ENCODE measurements at regions not wholly inside any gene's neighbourhood (a gene's known extent, or its start where the extent isn't known, plus 50 kb on each side); places are given as distances from the start of the nearest gene placed in this dataset.

DNA sequence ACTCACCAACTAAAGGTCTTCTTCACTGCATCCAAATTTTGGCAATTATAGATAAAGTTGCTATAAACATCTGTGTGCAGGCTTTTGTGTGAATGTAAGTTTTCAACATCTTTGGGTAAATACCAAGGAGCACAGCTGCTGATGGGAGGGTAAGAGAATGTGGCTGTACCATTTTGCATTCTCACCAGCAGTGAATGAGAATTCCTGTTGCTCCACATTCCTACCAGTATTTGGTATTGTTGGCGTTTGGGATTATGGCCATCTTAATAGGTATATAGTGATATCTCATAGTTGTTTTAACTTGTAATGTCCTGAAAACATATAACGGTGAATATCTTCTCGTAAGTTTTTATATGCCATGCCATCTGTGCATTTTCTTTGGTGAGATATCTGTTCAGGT is 69.3 kb downstream of the ILRUN start:
- Histone ChIP-seq H3K27ac (ENCODE audit: extremely low read depth, low read depth, low read length) (no peak overlapping the region), H3K4me3 (ENCODE audit: low read depth, low read length) (no peak overlapping the region), H3K9me3 (ENCODE audit: control insufficient read depth, insufficient read depth, low read depth, low read length) (no peaks in the 10 kb centered on the region), H3K36me3 (ENCODE audit: control insufficient read depth in 2 of 2, insufficient read depth in 1 of 2, low read length in 2 of 2) (peaks cover 0 to 4% of the 10 kb centered on the region in 2 experiments; a peak in 1 of 3 replicates), H3K4me1 (ENCODE audit: control insufficient read depth, insufficient read depth, low read length) (no peaks in the 10 kb centered on the region)
- ChIA-PET CTCF (no interaction called here), POLR2A (no interaction called here)
- TF ChIP-seq ZNF350 (tag by site-specific recombination; IDR thresholded peaks at IDR 0.05), result no peak
- TF ChIP-seq ZNF280C (tag by site-specific recombination; IDR thresholded peaks at IDR 0.05), result no peak
- TF ChIP-seq ZNF311 (tag by site-specific recombination; IDR thresholded peaks at IDR 0.05; ENCODE audit: borderline replicate concordance), result no peak
- TF ChIP-seq ZNF623 (tag by site-specific recombination; IDR thresholded peaks at IDR 0.05), result no peak
- no peak for TF ChIP-seq ZNF223 (tag by site-specific recombination; IDR thresholded peaks at IDR 0.05)
- TF ChIP-seq ZNF10 (tag by site-specific recombination; IDR thresholded peaks at IDR 0.05), result no peak
- TF ChIP-seq, protein P1, sequence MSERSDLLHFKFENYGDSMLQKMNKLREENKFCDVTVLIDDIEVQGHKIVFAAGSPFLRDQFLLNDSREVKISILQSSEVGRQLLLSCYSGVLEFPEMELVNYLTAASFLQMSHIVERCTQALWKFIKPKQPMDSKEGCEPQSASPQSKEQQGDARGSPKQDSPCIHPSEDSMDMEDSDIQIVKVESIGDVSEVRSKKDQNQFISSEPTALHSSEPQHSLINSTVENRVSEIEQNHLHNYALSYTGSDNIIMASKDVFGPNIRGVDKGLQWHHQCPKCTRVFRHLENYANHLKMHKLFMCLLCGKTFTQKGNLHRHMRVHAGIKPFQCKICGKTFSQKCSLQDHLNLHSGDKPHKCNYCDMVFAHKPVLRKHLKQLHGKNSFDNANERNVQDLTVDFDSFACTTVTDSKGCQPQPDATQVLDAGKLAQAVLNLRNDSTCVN (tag by site-specific recombination; optimal IDR thresholded peaks at IDR 0.05), result no peak
- TF ChIP-seq ZNF138 (tag by site-specific recombination; IDR thresholded peaks at IDR 0.05; ENCODE audit: borderline replicate concordance), result no peak
- no peak for TF ChIP-seq ZIC2 (tag by site-specific recombination; IDR thresholded peaks at IDR 0.05)
- TF ChIP-seq ZNF19 (tag by site-specific recombination; IDR thresholded peaks at IDR 0.05; ENCODE audit: low read depth), result no peak
- no peak for TF ChIP-seq ZNF544 (tag by site-specific recombination; IDR thresholded peaks at IDR 0.05)

GRCh38 chr6:34618430-34619182 is 62.5 kb upstream of the SPDEF start:
- Histone ChIP-seq H3K9me3 (ENCODE audit: control insufficient read depth, insufficient read depth, low read depth, low read length) (no peaks in the 10 kb centered on the region), H3K27ac (ENCODE audit: extremely low read depth, low read depth, low read length) (no peak overlapping the region), H3K36me3 (ENCODE audit: control insufficient read depth in 2 of 2, insufficient read depth in 1 of 2, low read length in 2 of 2) (no peaks in the 10 kb centered on the region; a peak in 1 of 3 replicates), H3K4me1 (ENCODE audit: control insufficient read depth, insufficient read depth, low read length) (no peaks in the 10 kb centered on the region), H3K4me3 (ENCODE audit: low read depth, low read length) (no peak overlapping the region)
- CTCF ChIA-PET, result interaction anchor here (0.7 to 2.4 kb wide), 3 partner anchors 9 to 423 kb away, joined by 3 to 15 read pairs (median 3); no protein-coding TSS in a partner anchor
- no peak for TF ChIP-seq REST (tag by site-specific recombination; IDR thresholded peaks at IDR 0.05)
- TF ChIP-seq ZBTB20 (tag by site-specific recombination; IDR thresholded peaks at IDR 0.05), result no peak
- TF ChIP-seq ZNF24 (tag by site-specific recombination; IDR thresholded peaks at IDR 0.05), result no peak
- no peak for TF ChIP-seq ZNF521 (tag by site-specific recombination; IDR thresholded peaks at IDR 0.05)
- no peak for TF ChIP-seq ZBTB17 (tag by site-specific recombination; IDR thresholded peaks at IDR 0.05)
- TF ChIP-seq ZNF654 (tag by site-specific recombination; IDR thresholded peaks at IDR 0.05; ENCODE audit: low read depth), result no peak
- no peak for TF ChIP-seq GLI2 (tag by site-specific recombination; IDR thresholded peaks at IDR 0.05; ENCODE audit: borderline replicate concordance, low read depth)
- TF ChIP-seq ZNF785 (tag by site-specific recombination; IDR thresholded peaks at IDR 0.05), result no peak
- no peak for TF ChIP-seq ZNF624 (tag by site-specific recombination; IDR thresholded peaks at IDR 0.05)
- no peak for TF ChIP-seq ZFP69B (tag by site-specific recombination; IDR thresholded peaks at IDR 0.05)
- TF ChIP-seq ZNF324 (tag by site-specific recombination; IDR thresholded peaks at IDR 0.05), result no peak
- no peak for TF ChIP-seq ZNF404 (tag by site-specific recombination; IDR thresholded peaks at IDR 0.05)
- no peak for TF ChIP-seq ZNF692 (tag by site-specific recombination; IDR thresholded peaks at IDR 0.05)
- POLR2A ChIA-PET, result no interaction called here
